OCI-M1 (cell line): ENCODE measurements at regions not wholly inside any gene's neighbourhood (a gene's known extent, or its start where the extent isn't known, plus 50 kb on each side); places are given as distances from the start of the nearest gene placed in this dataset.
A peak's percentile ranks its signal among the peaks of the same experiment; 100 is the strongest.
"Not testable (repeated sequence)": the region's sequence is repeated elsewhere in the genome, so short reads cannot be mapped to it uniquely, and the experiment has no call there.

ENCODE experiments used
- DNase-seq: peaks from one replicate; lab custom pipeline; 2025; lab: John Stamatoyannopoulos, UW

GRCh38 chr7:112937651-112938415 is 147.6 kb upstream of the TMEM168 start:
- DNase-seq = no peak

DNA sequence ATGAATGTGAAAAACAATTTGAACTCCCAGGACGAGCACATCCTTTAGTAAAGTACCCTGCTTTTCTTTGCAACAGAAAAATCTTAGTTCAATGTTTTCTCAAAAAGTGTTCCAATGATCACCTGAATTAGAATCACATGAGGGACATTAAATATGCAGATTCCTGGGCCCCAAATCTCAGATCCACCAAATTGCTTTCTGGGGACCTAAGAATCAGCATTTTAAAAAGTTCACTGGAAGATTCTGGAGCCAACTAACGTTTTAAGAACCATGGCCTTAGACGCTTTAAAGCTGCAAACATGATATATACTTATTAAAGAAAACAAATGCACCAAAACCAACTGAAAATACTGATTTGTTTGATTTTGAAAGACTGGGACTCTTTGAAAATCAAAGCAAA is 143.4 kb upstream of the TMEM168 start:
- no peak for DNase-seq

GRCh38 chr7:112930787-112931186 is 140.6 kb upstream of the TMEM168 start:
- peak; percentile 42 for DNase-seq

DNA sequence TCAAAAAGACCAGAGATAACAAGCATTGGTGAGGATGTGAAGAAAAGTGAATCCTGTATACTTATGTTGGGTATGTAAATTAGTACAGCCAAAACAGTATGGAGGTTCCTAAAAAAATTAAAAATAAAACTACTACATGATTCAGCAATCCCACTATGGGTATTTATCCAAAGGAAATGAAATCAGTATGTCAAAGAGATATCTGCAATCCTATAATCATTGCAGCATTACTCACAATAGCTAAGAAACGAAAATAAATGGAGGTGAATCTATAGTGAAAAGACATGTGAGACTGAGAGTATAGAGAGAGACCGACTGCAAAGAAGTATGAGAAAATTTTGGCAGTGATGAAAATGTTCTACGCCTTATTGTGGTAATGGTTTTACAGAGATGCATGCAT is 139.2 kb upstream of the TMEM168 start:
- DNase-seq = no peak

DNA sequence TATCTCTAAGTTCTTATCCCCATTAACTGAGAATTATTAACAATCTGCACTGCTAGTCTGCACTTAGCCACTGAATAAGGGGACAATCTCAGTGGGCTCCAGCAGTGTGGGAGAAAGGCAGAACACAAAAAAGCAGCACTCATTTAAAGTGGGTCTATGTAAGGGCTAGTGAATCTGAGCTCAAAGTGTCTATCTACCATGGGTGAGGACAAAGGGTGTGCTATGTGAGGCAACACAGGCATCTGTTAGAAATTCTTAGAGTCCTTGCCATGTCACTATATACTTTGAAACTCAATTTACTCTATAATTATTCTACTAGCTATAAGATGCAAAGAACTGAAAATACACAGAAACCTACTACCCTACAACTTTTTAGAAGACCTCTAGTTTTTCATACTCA is 135.8 kb upstream of the TMEM168 start:
- no peak for DNase-seq

DNA sequence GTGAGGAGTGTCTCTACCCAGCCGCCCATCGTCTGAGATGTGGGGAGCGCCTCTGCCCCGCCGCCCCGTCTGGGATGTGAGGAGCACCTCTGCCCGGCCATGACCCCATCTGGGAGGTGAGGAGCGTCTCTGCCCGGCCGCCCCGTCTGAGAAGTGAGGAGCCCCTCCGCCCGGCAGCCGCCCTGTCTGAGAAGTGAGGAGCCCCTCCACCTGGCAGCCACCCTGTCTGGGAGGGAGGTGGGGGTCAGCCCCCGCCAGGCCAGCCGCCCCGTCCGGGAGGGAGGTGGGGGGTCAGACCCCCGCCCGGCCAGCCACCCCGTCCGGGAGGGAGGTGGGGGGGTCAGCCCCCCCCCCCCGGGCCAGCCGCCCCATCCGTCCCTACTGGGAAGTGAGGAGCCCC is 132.4 kb upstream of the TMEM168 start:
- not testable (repeated sequence) for DNase-seq

- not testable (repeated sequence) for DNase-seq
These were observed 126.2 kb upstream of the TMEM168 start for GRCh38 chr7:112916431-112916830.

DNA sequence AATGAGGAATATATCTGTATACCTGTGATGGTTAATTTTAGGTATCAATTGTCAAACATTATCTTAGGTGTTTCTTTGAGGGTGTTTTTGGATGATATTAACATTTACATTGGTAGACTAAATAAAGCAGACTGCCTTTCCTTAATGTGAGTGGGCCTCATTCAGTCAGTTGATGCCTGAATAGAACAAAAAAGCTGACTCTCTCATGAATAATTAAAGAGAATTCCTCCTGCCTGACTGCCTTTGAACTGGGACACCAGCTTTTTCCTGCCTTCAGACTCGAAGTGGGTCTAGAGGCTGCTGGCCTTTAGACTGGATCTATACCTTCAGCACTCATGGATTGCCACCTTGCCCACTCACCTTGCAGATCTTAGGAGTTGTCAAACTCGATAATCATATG is 117.9 kb upstream of the TMEM168 start:
- DNase-seq = no peak

DNA sequence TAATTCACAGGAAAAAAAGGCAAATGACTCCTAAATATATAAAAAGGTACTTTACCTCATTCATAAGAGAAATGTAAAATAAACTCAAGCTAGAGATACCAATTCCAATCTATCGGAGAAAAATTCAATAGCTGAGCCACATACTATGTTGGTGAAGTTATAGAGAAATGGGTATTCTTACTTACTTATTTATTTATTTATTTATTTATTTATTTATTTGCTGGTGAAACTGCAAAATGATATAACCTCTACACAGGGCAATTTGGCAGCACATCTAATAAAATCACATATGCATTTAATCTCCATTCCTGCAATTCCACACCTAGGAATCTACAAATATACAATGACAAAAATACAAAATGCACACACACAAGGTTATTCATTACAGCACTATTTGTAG is 117.5 kb upstream of the TMEM168 start:
- DNase-seq = no peak

- no peak for DNase-seq
These were observed 115.8 kb upstream of the TMEM168 start for GRCh38 chr7:112905950-112906349.

DNA sequence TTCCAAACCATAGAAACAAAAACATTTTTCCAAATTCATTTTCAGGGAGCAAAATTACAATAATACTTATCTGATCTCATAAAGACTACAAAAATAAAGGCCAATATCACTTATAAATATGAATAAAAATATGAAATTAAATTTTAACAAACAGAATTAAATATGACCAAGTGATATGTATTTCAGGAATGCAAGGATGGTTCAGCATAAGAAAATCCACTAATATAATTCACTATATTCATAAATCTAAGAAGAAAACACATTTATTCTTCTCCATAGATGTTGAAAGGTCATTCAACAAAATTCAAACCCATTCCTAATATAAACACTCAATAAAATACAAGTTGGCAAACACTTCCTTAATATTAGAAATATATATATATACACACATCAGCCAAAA is 115.2 kb upstream of the TMEM168 start:
- no peak for DNase-seq

- peak; percentile 67 for DNase-seq
These were observed 108.5 kb upstream of the TMEM168 start for GRCh38 chr7:112898432-112899290.

GRCh38 chr7:112897839-112898431 is 107.7 kb upstream of the TMEM168 start:
- DNase-seq = no peak

DNA sequence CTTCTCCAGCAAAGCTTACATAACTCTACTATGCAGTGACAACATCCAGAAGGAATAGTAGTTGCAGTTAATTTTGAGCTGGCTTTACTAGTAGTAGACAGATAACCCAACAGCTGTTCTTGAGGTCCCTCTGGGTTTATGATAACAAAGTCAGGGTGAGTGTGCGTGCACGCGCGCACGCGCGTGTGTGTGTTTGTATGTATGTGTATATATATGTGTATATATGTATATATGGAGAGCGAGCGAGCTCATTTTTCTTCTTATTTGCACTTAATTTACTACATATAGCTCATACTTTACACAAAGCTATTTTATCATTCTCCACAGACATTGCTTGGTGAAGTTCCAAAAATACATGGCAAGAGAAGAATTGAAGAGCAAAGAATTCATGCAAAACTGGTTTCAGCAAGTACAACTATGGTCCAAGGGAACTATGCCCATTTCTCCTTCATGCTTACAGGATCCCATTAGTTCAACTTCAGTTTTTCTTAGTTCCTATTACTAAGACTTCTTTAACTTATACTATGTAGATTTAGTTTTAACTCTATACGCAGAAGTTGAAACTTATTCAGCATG is 105.9 kb upstream of the TMEM168 start:
- no peak for DNase-seq

- DNase-seq = no peak
These were observed 102.1 kb upstream of the TMEM168 start for GRCh38 chr7:112892263-112892662.

- no peak for DNase-seq
These were observed 101.5 kb upstream of the TMEM168 start for GRCh38 chr7:112891698-112892097.

GRCh38 chr7:112889834-112890438 is 99.7 kb upstream of the TMEM168 start:
- no peak for DNase-seq

DNA sequence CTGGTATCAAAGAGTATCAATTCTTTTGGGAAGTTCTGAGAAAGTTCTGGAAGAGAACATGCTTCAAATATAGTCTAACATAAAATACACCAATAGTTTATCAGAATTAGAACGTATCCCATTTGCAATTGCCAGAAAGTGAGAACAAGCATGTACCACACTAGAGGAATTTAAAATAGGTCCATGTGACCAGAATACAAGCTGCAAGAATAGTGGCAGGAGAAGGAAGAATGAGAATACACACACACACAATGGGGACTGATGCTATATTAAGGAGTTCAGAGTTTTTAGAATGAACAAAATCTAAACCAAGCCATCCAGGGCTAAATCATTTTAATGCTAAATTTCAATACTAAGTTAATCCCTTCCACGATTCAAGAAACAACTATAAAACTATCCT is 99.1 kb upstream of the TMEM168 start:
- DNase-seq = no peak

DNA sequence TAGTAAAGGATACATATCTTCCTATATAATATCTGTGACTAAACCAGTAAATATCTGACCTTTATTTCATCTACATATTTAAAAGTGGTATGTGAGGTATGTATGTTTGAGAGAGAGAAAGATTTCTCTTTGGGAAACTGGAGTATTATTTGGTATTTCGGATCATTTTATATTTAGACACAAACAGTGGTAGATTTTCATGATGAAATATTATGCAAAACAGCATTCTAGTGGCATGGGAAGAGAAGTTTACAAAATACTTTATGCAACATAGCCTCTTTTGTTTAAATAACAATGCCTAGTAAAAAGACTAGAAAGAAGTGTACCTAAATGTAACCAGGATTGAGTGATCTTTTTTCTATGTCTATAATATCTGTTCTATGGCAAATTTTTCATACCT is 98.6 kb upstream of the TMEM168 start:
- DNase-seq = no peak

DNA sequence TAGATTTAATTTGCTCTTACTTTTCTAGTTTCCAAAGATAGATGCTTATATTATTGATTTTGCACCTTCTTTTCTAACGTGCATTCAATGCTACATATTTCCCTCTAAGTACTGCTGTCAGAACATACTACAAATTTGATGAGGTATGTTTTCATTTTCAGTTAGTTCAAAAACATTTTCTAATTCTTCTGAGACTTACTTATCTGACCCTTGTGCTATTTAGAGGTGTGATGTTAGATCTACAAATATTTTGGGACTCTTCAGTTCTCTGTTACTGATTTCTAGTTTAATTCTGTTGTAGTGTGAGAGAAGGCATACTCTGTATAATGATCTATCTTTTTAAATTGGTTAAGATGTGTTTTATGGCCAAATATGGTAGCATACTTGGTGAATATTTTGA is 97.8 kb upstream of the TMEM168 start:
- no peak for DNase-seq

- no peak for DNase-seq
These were observed 97.1 kb upstream of the TMEM168 start for GRCh38 chr7:112887337-112887736.

- DNase-seq = no peak
These were observed 96.0 kb upstream of the TMEM168 start for GRCh38 chr7:112886208-112886607.
